ENCODE measurements at regions not wholly inside any gene's neighbourhood (a gene's known extent, or its start where the extent isn't known, plus 50 kb on each side); places are given as distances from the start of the nearest gene placed in this dataset.

- ChIA-PET POLR2A (ENCODE audit: low non-redundant PET) (no interaction called here), CTCF (interaction anchor here (1.0 kb wide), 1 partner anchor 10 kb away, joined by 3 read pairs; no protein-coding TSS in a partner anchor)
- no peak overlapping the region for H3K27ac ChIP-seq
- TF ChIP-seq, protein P1, sequence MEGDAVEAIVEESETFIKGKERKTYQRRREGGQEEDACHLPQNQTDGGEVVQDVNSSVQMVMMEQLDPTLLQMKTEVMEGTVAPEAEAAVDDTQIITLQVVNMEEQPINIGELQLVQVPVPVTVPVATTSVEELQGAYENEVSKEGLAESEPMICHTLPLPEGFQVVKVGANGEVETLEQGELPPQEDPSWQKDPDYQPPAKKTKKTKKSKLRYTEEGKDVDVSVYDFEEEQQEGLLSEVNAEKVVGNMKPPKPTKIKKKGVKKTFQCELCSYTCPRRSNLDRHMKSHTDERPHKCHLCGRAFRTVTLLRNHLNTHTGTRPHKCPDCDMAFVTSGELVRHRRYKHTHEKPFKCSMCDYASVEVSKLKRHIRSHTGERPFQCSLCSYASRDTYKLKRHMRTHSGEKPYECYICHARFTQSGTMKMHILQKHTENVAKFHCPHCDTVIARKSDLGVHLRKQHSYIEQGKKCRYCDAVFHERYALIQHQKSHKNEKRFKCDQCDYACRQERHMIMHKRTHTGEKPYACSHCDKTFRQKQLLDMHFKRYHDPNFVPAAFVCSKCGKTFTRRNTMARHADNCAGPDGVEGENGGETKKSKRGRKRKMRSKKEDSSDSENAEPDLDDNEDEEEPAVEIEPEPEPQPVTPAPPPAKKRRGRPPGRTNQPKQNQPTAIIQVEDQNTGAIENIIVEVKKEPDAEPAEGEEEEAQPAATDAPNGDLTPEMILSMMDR (conservative IDR thresholded peaks at IDR 0.05; ENCODE audit: low read depth), result no peak
- no peak for DNase-seq (ENCODE audit: low spot score)
These were observed 780.4 kb upstream of the SLITRK6 start for GRCh38 chr13:86579662-86580061.

DNA sequence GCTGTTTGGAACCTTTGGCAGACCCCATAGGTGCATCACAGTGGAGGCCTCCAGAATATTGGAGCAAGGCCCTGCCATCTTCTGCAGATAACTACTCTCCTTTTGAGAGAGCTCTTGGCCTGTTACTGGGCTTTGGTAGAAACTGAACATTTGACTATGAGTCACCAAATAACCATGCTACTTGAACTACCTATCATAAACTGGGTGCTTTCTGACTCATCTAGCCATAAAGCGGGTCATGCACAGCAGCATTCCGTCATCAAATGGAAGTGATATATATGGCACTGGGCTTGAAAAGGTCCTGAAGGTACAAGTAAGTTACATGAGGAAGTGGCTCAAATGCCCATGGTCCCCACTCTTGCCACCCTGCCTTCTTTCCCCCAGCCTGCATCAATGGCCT, 782.5 kb upstream of the SLITRK6 start:
- CTCF ChIA-PET, result no interaction called here
- POLR2A ChIA-PET (ENCODE audit: low non-redundant PET), result no interaction called here
- TF ChIP-seq, protein P1 (conservative IDR thresholded peaks at IDR 0.05; ENCODE audit: low read depth), result no peak
- H3K27ac ChIP-seq, result no peak overlapping the region
- DNase-seq (ENCODE audit: low spot score), result peak; percentile 2

DNA sequence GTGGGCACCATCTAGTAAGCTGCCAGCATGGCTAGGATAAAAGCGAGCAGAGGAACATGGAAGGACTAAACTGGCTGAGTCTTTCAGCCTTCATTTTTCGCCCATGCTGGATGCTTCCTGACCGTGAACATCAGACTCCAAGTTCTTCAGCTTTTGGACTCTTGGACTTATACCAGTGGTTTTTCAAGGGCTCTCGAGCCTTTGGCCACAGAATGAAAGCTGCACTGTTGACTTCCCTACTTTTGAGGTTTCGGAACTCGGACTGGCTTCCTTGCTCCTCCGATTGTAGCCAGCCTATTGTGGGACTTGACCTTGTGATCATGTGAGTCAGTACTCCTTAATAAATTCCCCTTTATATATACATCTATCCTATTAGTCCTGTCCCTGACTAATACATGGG, 785.1 kb upstream of the SLITRK6 start:
- no peak overlapping the region for H3K27ac ChIP-seq
- CTCF ChIA-PET, result no interaction called here
- DNase-seq (ENCODE audit: low spot score), result no peak
- POLR2A ChIA-PET (ENCODE audit: low non-redundant PET), result no interaction called here
- TF ChIP-seq, protein P1 (conservative IDR thresholded peaks at IDR 0.05; ENCODE audit: low read depth), result no peak

- DNase-seq (ENCODE audit: low spot score), result no peak
- no peak overlapping the region for H3K27ac ChIP-seq
- TF ChIP-seq, protein P1 (conservative IDR thresholded peaks at IDR 0.05; ENCODE audit: low read depth), result no peak
- ChIA-PET CTCF (interaction anchor here (0.7 kb wide), 1 partner anchor 249 kb away, joined by 3 read pairs; no protein-coding TSS in a partner anchor), POLR2A (ENCODE audit: low non-redundant PET) (no interaction called here)
These were observed 786.6 kb upstream of the SLITRK6 start for GRCh38 chr13:86585835-86586234.

GRCh38 chr13:86591862-86592261, 792.6 kb upstream of the SLITRK6 start:
- H3K27ac ChIP-seq, result no peak overlapping the region
- CTCF ChIA-PET, result interaction anchor here (0.6 kb wide), 2 partner anchors 39 to 93 kb away, joined by 4 to 7 read pairs; no protein-coding TSS in a partner anchor
- peak; percentile 16 for DNase-seq (ENCODE audit: low spot score)
- POLR2A ChIA-PET (ENCODE audit: low non-redundant PET), result no interaction called here
- TF ChIP-seq, protein P1 (conservative IDR thresholded peaks at IDR 0.05; ENCODE audit: low read depth), result no peak

- CTCF ChIA-PET, result interaction anchor here (0.6 kb wide), 1 partner anchor 1274 kb away, joined by 6 read pairs; no protein-coding TSS in a partner anchor
- no peak for DNase-seq (ENCODE audit: low spot score)
- POLR2A ChIA-PET (ENCODE audit: low non-redundant PET), result no interaction called here
- TF ChIP-seq, protein P1 (conservative IDR thresholded peaks at IDR 0.05; ENCODE audit: low read depth), result no peak
- H3K27ac ChIP-seq, result no peak overlapping the region
These were observed 802.1 kb upstream of the SLITRK6 start for GRCh38 chr13:86601351-86601750.

DNA sequence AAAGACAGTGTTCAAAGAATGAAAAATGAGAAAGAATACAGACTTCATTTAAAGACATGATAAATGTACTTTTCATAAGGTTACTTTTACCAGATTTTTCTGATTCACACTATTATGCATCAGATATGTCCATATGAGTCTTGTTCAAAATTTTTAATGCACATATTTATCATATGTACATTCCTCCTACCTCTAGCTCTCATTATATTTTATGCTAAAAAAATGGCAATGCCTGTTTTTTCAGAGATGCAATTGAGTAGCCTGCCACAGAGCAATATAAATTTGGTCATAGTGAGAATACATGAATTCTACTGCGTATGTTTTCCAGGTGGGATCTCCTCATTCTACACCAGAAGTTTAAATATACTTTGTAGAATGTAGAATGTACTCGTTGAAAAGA, 807.0 kb upstream of the SLITRK6 start:
- TF ChIP-seq, protein P1 (conservative IDR thresholded peaks at IDR 0.05; ENCODE audit: low read depth), result no peak
- H3K27ac ChIP-seq, result no peak overlapping the region
- ChIA-PET POLR2A (ENCODE audit: low non-redundant PET) (no interaction called here), CTCF (no interaction called here)
- DNase-seq (ENCODE audit: low spot score), result no peak
